ENCODE measurements at regions not wholly inside any gene's neighbourhood (a gene's known extent, or its start where the extent isn't known, plus 50 kb on each side); places are given as distances from the start of the nearest gene placed in this dataset.
"Not testable (repeated sequence)": the region's sequence is repeated elsewhere in the genome, so short reads cannot be mapped to it uniquely, and the experiment has no call there.

DNA sequence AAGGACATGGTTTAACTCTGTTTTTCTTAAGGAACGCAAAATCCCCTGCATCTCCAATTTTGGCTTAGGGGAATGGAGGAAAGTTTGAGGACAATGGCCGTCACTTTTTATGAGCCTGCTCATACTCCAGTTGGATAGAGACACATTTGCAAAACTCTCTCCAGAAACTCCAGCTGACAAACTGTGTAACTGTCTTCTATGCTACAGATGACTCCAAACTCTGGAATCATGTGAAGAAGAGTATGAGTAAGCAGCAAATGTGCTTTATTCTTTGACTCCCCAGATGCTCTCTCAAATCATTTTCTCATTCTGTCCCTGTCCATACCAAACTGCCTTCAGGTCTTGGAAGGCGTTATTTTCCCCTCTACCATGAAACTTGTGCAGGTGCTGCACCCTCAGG lies 226.5 kb upstream of the GPR149 start:
- DNase-seq = no peak

DNA sequence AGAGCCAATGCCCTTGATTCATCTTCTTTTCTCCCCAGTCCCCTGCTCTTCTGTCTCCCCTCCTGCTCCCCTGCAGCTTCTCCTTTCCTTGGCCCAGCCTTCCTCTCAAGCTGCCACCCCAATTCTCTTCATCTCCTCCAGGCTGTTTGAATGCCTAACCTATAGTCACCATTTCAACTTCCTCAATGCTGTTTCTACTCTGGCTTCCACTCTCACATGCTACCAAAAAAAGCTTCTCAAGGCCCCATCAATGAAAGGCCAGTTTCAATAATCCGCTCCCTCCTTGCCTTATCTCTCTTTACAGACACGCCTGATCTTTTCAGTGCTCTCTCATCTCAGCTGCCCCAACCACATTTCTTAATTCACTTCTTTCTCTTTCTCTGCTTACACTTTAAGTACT lies 212.2 kb upstream of the GPR149 start:
- DNase-seq = no peak

- DNase-seq = no peak
These were observed 195.8 kb upstream of the GPR149 start for GRCh38 chr3:154625756-154626155.

- DNase-seq = not testable (repeated sequence)
These were observed 189.6 kb upstream of the GPR149 start for GRCh38 chr3:154619621-154620020.

- DNase-seq = no peak
These were observed 186.3 kb upstream of the GPR149 start for GRCh38 chr3:154616298-154616697.

GRCh38 chr3:154615471-154615870 lies 185.5 kb upstream of the GPR149 start:
- no peak for DNase-seq

GRCh38 chr3:154614601-154615000 lies 184.6 kb upstream of the GPR149 start:
- DNase-seq = no peak

- no peak for DNase-seq
These were observed 184.1 kb upstream of the GPR149 start for GRCh38 chr3:154614078-154614477.

DNA sequence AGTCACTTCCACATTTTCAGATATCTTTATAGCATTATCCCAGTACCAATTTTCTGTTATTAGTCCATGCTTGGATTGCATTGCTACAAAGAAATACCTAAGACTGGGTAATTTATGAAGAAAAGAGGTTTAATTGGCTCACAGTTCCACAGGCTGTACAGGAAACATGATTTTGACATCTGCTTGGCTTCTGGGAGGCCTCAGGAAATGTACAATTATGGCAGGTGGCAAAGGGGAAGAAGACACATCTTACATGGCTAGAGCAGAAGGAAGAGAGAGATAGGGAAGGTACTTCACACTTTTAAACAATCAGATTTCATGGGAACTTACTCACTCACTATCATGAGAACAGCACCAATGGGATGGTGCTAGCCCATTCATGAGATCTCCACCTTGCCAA lies 172.3 kb upstream of the GPR149 start:
- no peak for DNase-seq

DNA sequence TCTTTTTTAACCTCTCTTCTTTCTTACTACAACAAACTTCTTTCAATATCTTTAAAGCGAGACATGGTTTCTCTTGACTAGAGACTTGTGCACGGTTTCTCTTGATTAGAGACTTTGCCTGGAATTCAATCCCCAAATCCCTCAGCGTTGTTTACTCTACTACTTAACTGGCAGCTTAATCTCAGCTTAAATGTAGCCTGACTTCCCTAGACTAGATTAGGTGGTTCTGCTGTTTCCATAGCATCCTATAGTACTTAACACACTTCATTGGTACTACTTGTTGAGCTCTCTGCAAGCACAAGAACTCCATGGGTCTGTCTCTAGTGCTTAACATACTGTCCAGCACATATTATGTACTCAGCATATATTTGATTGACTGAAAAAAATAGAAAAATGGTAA lies 168.2 kb upstream of the GPR149 start:
- no peak for DNase-seq

DNA sequence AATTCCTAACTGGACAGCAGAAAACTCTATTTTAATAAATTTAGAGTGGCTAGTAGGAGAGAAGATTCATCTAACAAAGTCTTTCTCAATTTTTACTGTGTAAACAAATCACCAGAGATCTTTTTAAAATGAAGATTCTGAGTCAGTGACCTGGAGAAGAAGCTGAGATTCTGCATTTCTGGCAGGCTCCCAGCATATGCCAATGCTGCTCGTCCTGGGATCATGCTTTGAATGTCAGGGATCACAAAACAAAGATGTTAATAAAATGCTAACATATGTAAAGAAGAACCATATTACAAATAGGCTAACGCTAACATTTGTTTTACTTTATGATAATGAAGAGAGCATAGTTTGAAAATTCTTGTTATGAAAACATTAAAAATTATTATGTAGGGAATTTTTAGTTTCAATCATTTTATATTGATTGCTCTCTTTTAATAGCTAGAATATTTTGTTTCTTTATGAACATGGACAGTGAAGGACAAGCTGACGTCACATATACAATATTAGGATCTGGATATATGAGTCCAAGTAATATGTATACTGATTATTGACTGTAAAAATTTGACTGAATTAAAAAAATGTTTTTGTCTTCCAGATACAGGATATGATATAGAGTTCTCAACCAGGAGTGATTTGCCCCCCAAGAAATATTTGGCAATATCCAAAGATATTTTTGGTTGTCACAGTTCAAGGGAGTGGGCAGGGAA lies 160.8 kb upstream of the GPR149 start:
- no peak for DNase-seq

GRCh38 chr3:154588831-154589230 lies 158.8 kb upstream of the GPR149 start:
- no peak for DNase-seq

GRCh38 chr3:154584974-154585373 lies 155.0 kb upstream of the GPR149 start:
- DNase-seq = no peak

DNA sequence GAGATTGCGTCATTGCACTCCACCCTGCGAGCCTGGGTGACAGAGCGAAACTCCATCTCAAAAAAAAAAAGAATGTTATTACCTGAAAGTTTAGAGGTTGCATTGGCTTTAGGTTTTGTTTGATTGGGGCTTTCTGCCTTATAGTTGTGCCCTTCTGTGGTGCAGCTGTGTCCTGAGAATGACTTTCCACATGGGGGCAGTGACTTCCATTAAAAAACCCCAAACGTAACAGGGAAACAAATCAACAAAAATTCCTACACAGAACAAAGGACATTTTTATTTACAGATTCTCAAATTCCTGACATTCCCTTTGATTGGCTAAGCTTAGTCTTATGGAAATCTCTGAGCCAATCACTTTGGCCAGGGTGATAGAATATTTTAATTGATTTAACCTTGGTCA lies 154.1 kb upstream of the GPR149 start:
- no peak for DNase-seq

GRCh38 chr3:154583086-154583634 lies 153.2 kb upstream of the GPR149 start:
- DNase-seq = no peak

DNA sequence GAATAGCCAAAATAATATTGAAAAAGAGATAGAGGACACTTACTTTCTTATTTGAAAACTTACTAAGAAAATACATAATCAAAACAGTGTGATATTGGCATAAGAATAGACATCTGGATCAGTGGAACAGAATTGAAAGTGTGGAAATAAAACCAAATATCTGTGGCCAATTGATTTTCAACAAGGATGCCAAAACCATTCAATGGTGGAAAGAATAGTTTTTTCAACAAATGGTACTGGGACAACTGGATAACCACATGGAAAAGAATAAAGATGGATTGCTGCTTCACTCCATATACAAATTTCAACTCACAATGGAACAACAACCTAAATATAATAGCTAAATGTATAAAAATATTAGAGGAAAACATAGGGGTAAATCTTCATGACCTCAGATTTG lies 152.5 kb upstream of the GPR149 start:
- no peak for DNase-seq

GRCh38 chr3:154571553-154572226 lies 141.7 kb upstream of the GPR149 start:
- DNase-seq = no peak

GRCh38 chr3:154568064-154568463 lies 138.1 kb upstream of the GPR149 start:
- DNase-seq = no peak

DNA sequence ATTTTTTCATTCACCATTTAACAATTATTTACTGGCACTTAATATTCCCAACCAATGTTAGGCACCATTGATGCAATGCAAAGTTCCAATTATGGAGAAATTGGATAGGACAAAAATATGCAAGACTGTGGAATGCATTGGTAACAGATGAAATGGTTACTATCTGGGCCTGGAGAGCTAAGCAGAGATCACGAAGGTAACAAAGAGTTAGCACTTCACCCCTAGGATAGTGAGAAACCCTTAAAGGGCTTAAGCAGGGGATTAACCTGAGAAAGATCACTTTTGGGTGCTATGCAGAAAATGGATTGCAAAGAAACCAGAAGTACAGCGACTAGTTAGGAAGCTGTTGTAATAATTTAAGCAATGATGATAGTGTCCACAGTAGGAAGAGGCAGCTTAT lies 129.6 kb upstream of the GPR149 start:
- no peak for DNase-seq

GRCh38 chr3:154552338-154552737 lies 122.3 kb upstream of the GPR149 start:
- DNase-seq = no peak

DNA sequence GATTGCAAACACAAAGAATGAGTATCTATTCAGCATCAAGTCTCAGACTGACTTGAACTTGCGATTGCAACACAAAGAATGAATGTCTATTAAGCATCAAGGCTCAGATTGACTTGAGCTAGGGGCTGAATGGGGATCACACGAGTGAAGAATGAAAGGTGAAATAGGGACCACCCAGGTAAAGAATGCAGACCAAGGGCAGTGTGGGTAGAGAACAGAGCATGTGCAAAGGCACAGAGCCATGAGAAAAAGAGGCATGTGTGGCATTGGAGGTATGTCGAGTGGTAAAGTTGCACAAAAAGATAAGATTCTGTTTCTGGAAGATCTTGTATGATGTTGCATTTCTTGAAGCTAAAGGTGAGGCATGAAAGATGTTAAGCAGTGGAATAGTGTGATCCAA lies 119.4 kb upstream of the GPR149 start:
- DNase-seq = no peak

DNA sequence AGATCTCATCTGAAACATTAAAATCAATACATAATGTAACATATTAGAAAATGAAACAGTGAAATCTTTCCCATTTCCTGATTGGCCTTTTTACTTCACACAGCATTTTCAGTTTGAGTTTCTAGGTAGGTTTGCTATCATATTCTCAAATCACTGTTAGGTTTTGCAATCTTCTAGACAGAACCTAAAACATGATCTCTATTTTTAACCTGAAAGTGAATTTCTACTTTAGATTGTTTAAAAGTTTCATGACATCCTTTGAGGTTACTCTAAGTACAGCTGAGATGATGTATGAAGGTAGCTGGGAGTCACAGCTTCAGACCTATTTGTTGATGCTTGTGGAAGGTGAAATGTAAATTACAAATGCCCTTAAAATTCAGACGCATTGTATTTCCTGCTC lies 118.4 kb upstream of the GPR149 start:
- no peak for DNase-seq

DNA sequence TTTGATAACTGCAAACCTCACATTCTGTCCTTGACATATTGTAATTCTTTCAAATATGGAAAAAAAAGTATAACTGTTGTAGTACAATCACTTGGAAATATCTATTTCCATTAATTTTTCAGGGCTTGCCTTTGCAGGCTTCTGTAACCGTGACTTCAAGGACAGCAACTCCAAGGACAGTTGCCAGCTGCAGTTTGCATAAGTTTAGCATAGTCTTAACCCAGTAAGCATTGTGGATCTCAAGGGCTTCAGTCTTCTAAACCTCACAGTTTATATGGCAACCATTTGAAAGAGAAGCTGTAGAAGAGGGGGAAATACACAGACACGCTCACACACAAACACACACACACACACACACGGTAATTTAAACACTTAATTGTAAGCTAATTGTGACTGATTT lies 112.8 kb upstream of the GPR149 start:
- DNase-seq = no peak

DNA sequence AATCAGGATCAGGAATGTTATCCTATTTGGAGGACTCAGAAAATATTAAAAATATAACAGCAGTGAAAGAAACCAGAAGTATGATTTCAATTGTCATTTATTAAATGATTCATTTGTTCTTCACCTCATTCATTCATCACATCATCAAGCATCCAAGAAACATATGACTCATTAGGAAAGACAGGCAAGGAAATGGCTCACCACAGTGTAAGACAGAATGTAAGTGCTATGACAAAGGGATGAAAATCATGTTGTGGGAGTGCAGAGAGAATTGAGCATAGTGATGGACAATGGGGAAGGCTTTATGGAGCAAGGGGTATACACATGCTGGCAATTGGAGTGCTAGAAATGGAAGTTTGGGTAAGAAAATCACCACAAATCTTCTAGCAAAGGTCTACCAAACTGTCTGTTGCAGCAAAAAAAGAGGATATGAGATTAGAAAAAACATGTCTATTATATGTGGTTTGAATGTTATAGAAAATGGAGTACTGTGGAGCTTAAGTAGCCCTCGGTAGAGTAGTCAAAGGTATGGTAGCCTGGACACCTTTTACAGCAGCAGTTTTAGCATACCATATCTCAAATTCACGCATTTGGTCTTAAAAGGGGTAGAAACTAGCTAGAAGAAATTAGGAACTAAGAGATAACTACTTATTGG lies 111.1 kb upstream of the GPR149 start:
- DNase-seq = peak; percentile 25
